ENCODE measurements at regions not wholly inside any gene's neighbourhood (a gene's known extent, or its start where the extent isn't known, plus 50 kb on each side); places are given as distances from the start of the nearest gene placed in this dataset.

- H3K27ac ChIP-seq (ENCODE audit: insufficient read depth, low read length), result no peak overlapping the region
- in situ Hi-C loops (cut with MboI; ENCODE audit: low sequenced_read_pairs), result no loop called here
- H3K18ac ChIP-seq (ENCODE audit: low read depth, low read length), result no peak overlapping the region
- no peak overlapping the region for H2BK15ac ChIP-seq (ENCODE audit: low read depth, low read length)
- H2BK20ac ChIP-seq (ENCODE audit: low read depth, low read length), result no peak overlapping the region
- no TSS peak for BruUV-seq (replicated peaks)
- ATAC-seq (ENCODE audit: low read depth) (0 out of 2 replicates have a peak, but pooled peaks have one; percentile 32), DNase-seq (peak; percentile 34)
- no peak overlapping the region for H3K4ac ChIP-seq (ENCODE audit: low read depth, low read length)
- intact Hi-C loops (cut with micrococcal nuclease), result no loop called here
- H2BK5ac ChIP-seq (ENCODE audit: low read depth, low read length, poor library complexity, severe bottlenecking), result no peak overlapping the region
- H3K4me3 ChIP-seq (ENCODE audit: insufficient read depth, low read depth, low read length), result no peak overlapping the region
- H3K23ac ChIP-seq (ENCODE audit: low read depth, low read length), result no peak overlapping the region
- H3K56ac ChIP-seq (ENCODE audit: extremely low read depth, insufficient read depth, low read length), result no peak overlapping the region
- TF ChIP-seq CHD1 (IDR thresholded peaks at IDR 0.05; ENCODE audit: low read depth, low read length), result no peak
- no peak for TF ChIP-seq USF2 (IDR thresholded peaks at IDR 0.05; ENCODE audit: low read depth, low read length)
- TF ChIP-seq MAZ (IDR thresholded peaks at IDR 0.05; ENCODE audit: borderline replicate concordance, low read depth, low read length), result no peak
- TF ChIP-seq RFX5 (IDR thresholded peaks at IDR 0.05; ENCODE audit: low read depth, low read length), result no peak
- no peak for TF ChIP-seq BHLHE40 (IDR thresholded peaks at IDR 0.05; ENCODE audit: low read depth, low read length)
- no peak for TF ChIP-seq SMC3 (IDR thresholded peaks at IDR 0.05; ENCODE audit: low read depth, low read length)
- TF ChIP-seq CEBPB (IDR thresholded peaks at IDR 0.05; ENCODE audit: low read depth, low read length), result no peak
- TF ChIP-seq CTCF (conservative IDR thresholded peaks at IDR 0.05; ENCODE audit: low read depth, low read length), result no peak
- TF ChIP-seq POLR2A (IDR thresholded peaks at IDR 0.05; ENCODE audit: low read depth, low read length), result no peak
- TF ChIP-seq ELK1 (IDR thresholded peaks at IDR 0.05; ENCODE audit: borderline replicate concordance, low read depth, low read length), result no peak
- TF ChIP-seq FOS (IDR thresholded peaks at IDR 0.05; ENCODE audit: low read depth, low read length), result no peak
- TF ChIP-seq MXI1 (IDR thresholded peaks at IDR 0.05; ENCODE audit: borderline replicate concordance, low read depth, low read length), result no peak
- TF ChIP-seq MAFK (IDR thresholded peaks at IDR 0.05; ENCODE audit: low read depth, low read length), result no peak
- TF ChIP-seq NFE2L2 (IDR thresholded peaks at IDR 0.05; ENCODE audit: low read depth, low read length), result no peak
- no peak for TF ChIP-seq RCOR1 (IDR thresholded peaks at IDR 0.05; ENCODE audit: insufficient replicate concordance, low read length)
- TF ChIP-seq RAD21 (IDR thresholded peaks at IDR 0.05; ENCODE audit: low read length), result no peak
- no peak overlapping the region for H4K8ac ChIP-seq (ENCODE audit: low read depth in 2 of 2, low read length in 2 of 2)
- no peak overlapping the region for H2BK120ac ChIP-seq (ENCODE audit: low read depth, low read length)
- no peaks in the 10 kb centered on the region for H3K36me3 ChIP-seq (ENCODE audit: control insufficient read depth, insufficient read depth, low read length)
- WGBS, 2 experiments (ENCODE audit: extremely low coverage in 2 of 2, insufficient read length in 1 of 2), result 89% methylated on average over 1 of the region's 2 CpGs; no CpG with 5 or more reads in 1 of the 2 experiments
- no peaks in the 10 kb centered on the region for H3K79me1 ChIP-seq (ENCODE audit: low read depth in 1 of 2, low read length in 2 of 2)
- no peak overlapping the region for H2AFZ ChIP-seq (replicated peaks; ENCODE audit: low read length, poor library complexity)
- dilution Hi-C loops (cut with HindIII; ENCODE audit: low sequenced_read_pairs, unreplicated experiment), result no loop called here
- no peak overlapping the region for H2AK9ac ChIP-seq (replicated peaks; ENCODE audit: low read depth, low read length, poor library complexity)
- CTCF ChIA-PET, result interaction anchor here (0.9 kb wide), 1 partner anchor 25 kb away, joined by 3 read pairs; no protein-coding TSS in a partner anchor
- no peak overlapping the region for H4K91ac ChIP-seq (ENCODE audit: insufficient read depth, low read depth, low read length)
- no peaks in the 10 kb centered on the region for H4K20me1 ChIP-seq (ENCODE audit: insufficient read depth, low read length)
- no peak overlapping the region for H3K4me2 ChIP-seq (ENCODE audit: low read depth, low read length)
- POLR2A ChIA-PET (ENCODE audit: unreplicated experiment), result no interaction called here
- H3K9me3 ChIP-seq (ENCODE audit: control insufficient read depth, insufficient read depth, low read length), result no peaks in the 10 kb centered on the region
- no peaks in the 10 kb centered on the region for H3K9me1 ChIP-seq (ENCODE audit: insufficient read depth, low read length)
- no peaks in the 10 kb centered on the region for H3K4me1 ChIP-seq (ENCODE audit: control insufficient read depth, insufficient read depth, low read length)
- no peak overlapping the region for H3K14ac ChIP-seq (replicated peaks; ENCODE audit: low read depth, low read length)
- H3K27me3 ChIP-seq (ENCODE audit: control insufficient read depth, insufficient read depth, low read length), result no peaks in the 10 kb centered on the region
- no peak overlapping the region for H3K9ac ChIP-seq (ENCODE audit: low read depth, low read length)
- H2AK5ac ChIP-seq (ENCODE audit: low read depth, low read length), result no peak overlapping the region
- no peak overlapping the region for H4K5ac ChIP-seq (ENCODE audit: low read depth, low read length)
Observed at GRCh38 chr7:15853832-15854470, 167.5 kb upstream of the MEOX2 start.
